Adrenal gland (tissue), 9 donors: ENCODE measurements at regions not wholly inside any gene's neighbourhood (a gene's known extent, or its start where the extent isn't known, plus 50 kb on each side); places are given as distances from the start of the nearest gene placed in this dataset.
"Not testable (repeated sequence)": the region's sequence is repeated elsewhere in the genome, so short reads cannot be mapped to it uniquely, and the experiment has no call there.

Source experiments
- DNase-seq, 7 donors: peaks; one replicate each; pipeline ENCODE4 v3.0.0-alpha.2; 2019 to 2020
- H3K27ac ChIP-seq, 5 donors: fragments of 200-600 bp; sonication (generic) in 4 of 5; 1 replicate in 3 of 5; 2 replicates in 2 of 5; pipeline versions ENCODE4 v1.5.1 to v1.8.0; 2016 to 2020; ENCODE audit warnings: mild to moderate bottlenecking in 1 of 5
- H3K27me3 ChIP-seq: fragments of 200-600 bp; 2 replicates; pipeline ENCODE4 v1.8.0; 2021
- H3K36me3 ChIP-seq, 2 donors: fragments of 200-600 bp; replicated peaks in 1 of 2; 1 replicate in 1 of 2; 2 replicates in 1 of 2; pipeline versions ENCODE4 v1.5.1 to v1.8.0; 2018 to 2022
- H3K4me1 ChIP-seq, 2 donors: fragments of 200-600 bp; replicated peaks in 1 of 2; 1 replicate in 1 of 2; 2 replicates in 1 of 2; pipeline versions ENCODE4 v1.5.1 to v1.8.0; 2018 to 2021
- H3K4me3 ChIP-seq, 4 donors: fragments of 200-600 bp; sonication (generic) in 3 of 4; one replicate each; pipeline ENCODE4 v1.5.1; 2016 to 2018
- H3K9me3 ChIP-seq, 3 donors: fragments of 200-600 bp; sonication (generic) in 1 of 3; replicated peaks in 1 of 3; 1 replicate in 2 of 3; 2 replicates in 1 of 3; pipeline versions ENCODE4 v1.5.1 to v1.8.0; 2016 to 2021
- CTCF ChIP-seq, 6 experiments: fragments of 450-650 bp in 4 of 6; fragments of 200-600 bp in 2 of 6; sonication (generic) in 1 of 6; IDR thresholded peaks; 1 replicate in 5 of 6; 2 replicates in 1 of 6; pipeline versions ENCODE4 v1.5.1 to v1.8.0; 2016 to 2021; ENCODE audit warnings: antibody characterized with exemption in 6 of 6, mild to moderate bottlenecking in 2 of 6, moderate library complexity in 1 of 6
- POLR2A ChIP-seq, 2 donors: fragments of 450-650 bp; IDR thresholded peaks; one replicate each; pipeline ENCODE4 v1.6.1; 2017; ENCODE audit warnings: antibody characterized with exemption in 2 of 2, mild to moderate bottlenecking in 2 of 2, moderate library complexity in 1 of 2
- WGBS, 4 donors: extraction: QIAGEN DNeasy Blood & Tissue Kit in 2 of 4; methylation state at CpG; one replicate each; pipeline versions ENCODE4 v1.1.5 to v1.1.7; 2013 to 2017; 5-methylcytosine and 5-hydroxymethylcytosine counted together
- intact Hi-C, 2 donors: fragments of 100-400 bp; cut with DNase I; formaldehyde crosslinking; loops; one replicate each; pipeline versions ENCODE4 v1.14.1 to v1.15.0; 2022 to 2023
- donor health status: healthy with polysubstance abuse.
- donor health status: Bipolar disorder and iron deficiency.
- donor health status: DM: yes; HTN: yes; CAD: no.
- donor health status: DM: no; HTN: no; CAD: no.
- donor health status: DM: no; HTN: no; CAD: no.

DNA sequence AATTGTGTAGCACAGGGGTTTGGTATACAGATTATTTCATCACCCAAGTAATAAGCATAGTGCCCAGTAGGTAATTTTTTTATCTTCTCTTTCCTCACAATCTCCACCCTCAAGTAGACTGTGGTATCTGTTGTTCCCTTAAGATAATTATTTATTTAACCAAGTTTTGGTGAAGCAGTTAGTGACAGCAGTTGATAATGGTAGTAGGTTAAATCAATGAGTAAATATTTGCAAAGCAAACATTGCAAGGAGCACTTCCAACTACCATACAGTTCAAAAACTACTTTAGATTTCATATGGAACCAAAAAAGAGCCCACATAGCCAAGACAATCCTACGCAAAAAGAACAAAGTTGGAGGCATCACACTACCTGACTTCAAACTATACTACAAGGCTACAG lies 291.8 kb downstream of the KCTD12 start:
- Histone ChIP-seq H3K4me1 (no peaks in the 10 kb centered on the region), H3K36me3 (no peaks in the 10 kb centered on the region), H3K27me3 (no peaks in the 10 kb centered on the region), H3K27ac (no peak overlapping the region), H3K4me3 (no peak overlapping the region), H3K9me3 (no peaks in the 10 kb centered on the region)
- no peak for TF ChIP-seq POLR2A (IDR thresholded peaks at IDR 0.05)
- TF ChIP-seq CTCF (IDR thresholded peaks at IDR 0.05) = no peak
- intact Hi-C loops = no loop called here
- WGBS, 4 donors = 90 to 100% (median 96%) methylated on average over 1 of the region's 1 CpG
- no peak for DNase-seq

GRCh38 chr13:76586842-76587241 lies 299.4 kb downstream of the KCTD12 start:
- no peak for DNase-seq
- no peak overlapping the region for H3K27ac ChIP-seq

DNA sequence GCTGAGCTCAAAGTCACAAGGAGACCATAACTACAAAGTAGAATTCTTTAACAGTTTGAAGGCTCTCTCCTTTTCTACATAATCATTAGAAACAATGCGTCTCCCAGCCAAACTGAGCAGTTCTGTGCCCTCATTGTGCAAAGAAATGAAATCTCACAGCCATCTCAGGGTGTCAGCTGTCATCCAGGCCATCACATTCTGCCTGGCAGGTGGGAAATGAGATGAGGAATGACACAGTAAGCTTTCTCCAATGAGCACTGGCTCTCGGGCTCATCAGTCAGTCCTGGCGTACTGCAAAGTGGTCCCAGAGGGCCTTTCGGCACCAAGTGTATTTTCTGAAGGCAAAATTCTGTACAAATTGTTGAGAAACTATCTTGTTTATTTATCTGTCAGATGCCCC lies 306.5 kb downstream of the KCTD12 start:
- no peak for TF ChIP-seq CTCF (IDR thresholded peaks at IDR 0.05)
- TF ChIP-seq POLR2A (IDR thresholded peaks at IDR 0.05) = no peak
- WGBS, 4 donors = 87 to 97% (median 94%) methylated on average over 4 of the region's 4 CpGs

More at GRCh38 chr13:76586842-76587241, 299.4 kb downstream of the KCTD12 start:
- H3K4me3 ChIP-seq = no peak overlapping the region
- no peaks in the 10 kb centered on the region for H3K27me3 ChIP-seq
- H3K36me3 ChIP-seq = no peaks in the 10 kb centered on the region
- TF ChIP-seq POLR2A (IDR thresholded peaks at IDR 0.05) = no peak
- TF ChIP-seq CTCF (IDR thresholded peaks at IDR 0.05) = no peak
- intact Hi-C loops = no loop called here
- WGBS, 4 donors = 90 to 97% (median 95%) methylated on average over 4 of the region's 4 CpGs
- H3K4me1 ChIP-seq = no peaks in the 10 kb centered on the region
- no peaks in the 10 kb centered on the region for H3K9me3 ChIP-seq

DNA sequence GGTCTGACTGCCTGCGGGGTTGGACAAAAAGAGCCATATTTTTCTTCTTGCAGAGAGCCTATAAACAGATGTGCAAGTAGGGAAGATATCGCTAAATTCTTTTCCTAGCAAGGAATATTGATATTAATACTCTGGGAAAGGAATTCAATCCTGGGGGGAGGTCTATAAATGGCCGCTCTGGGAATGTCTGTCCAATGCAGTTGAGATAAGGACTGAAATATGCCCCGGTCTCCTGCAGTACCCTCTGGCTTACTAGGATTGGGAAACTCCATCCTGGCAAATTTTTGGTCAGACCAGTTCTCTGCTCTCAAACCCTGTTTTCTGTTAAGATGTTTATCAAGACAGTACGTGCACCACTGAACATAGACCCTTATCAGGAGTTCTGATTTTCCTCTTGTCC lies 310.6 kb downstream of the KCTD12 start:
- H3K4me3 ChIP-seq, H3K27me3 ChIP-seq, intact Hi-C loops, H3K36me3 ChIP-seq, H3K4me1 ChIP-seq, H3K27ac ChIP-seq, H3K9me3 ChIP-seq, DNase-seq: not testable (repeated sequence)
- 90 to 93% (median 91%) methylated on average over 4 to 5 of the region's 5 CpGs for WGBS, 4 donors

More for the DNA sequence above, 306.5 kb downstream of the KCTD12 start:
- Histone ChIP-seq H3K4me1 (no peaks in the 10 kb centered on the region), H3K27me3 (no peaks in the 10 kb centered on the region), H3K27ac (no peak overlapping the region), H3K4me3 (no peak overlapping the region), H3K9me3 (no peaks in the 10 kb centered on the region), H3K36me3 (no peaks in the 10 kb centered on the region)
- DNase-seq = no peak
- intact Hi-C loops = no loop called here

GRCh38 chr13:76570510-76570971 lies 315.7 kb downstream of the KCTD12 start:
- no peaks in the 10 kb centered on the region for H3K9me3 ChIP-seq
- H3K4me3 ChIP-seq = no peak overlapping the region
- no peak for DNase-seq
- 64 to 87% (median 70%) methylated on average over 1 of the region's 1 CpG for WGBS, 4 donors
- H3K4me1 ChIP-seq = no peaks in the 10 kb centered on the region
- intact Hi-C loops = no loop called here
- no peak overlapping the region for H3K27ac ChIP-seq
- no peaks in the 10 kb centered on the region for H3K36me3 ChIP-seq
- no peaks in the 10 kb centered on the region for H3K27me3 ChIP-seq
- TF ChIP-seq POLR2A (IDR thresholded peaks at IDR 0.05) = no peak
- TF ChIP-seq CTCF (IDR thresholded peaks at IDR 0.05) = no peak
